HEK293 (cell line): ENCODE measurements at regions not wholly inside any gene's neighbourhood (a gene's known extent, or its start where the extent isn't known, plus 50 kb on each side); places are given as distances from the start of the nearest gene placed in this dataset.
"Not testable (repeated sequence)": the region's sequence is repeated elsewhere in the genome, so short reads cannot be mapped to it uniquely, and the experiment has no call there.

Experiments used
- CTCF ChIA-PET: fragments of 350-600 bp; formaldehyde crosslinking; extraction: SDS; loops from one replicate; lab custom pipeline; 2021; ENCODE audit warnings: antibody characterized with exemption; lab: Yijun Ruan, JAX
- POLR2A ChIA-PET: fragments of 300-600 bp; formaldehyde crosslinking; extraction: SDS; loops from one replicate; lab custom pipeline; 2020; ENCODE audit warnings: antibody characterized with exemption, inconsistent platforms; lab: Yijun Ruan, JAX
- H3K27ac ChIP-seq: fragments of 200-500 bp; sonication (Bioruptor generic); 2 replicates; pipeline ENCODE4 v1.5.1; 2014; ENCODE audit warnings: low read depth, low read length, control low read depth, inconsistent platforms; ENCODE audit errors: extremely low read depth
- H3K36me3 ChIP-seq, 2 experiments: fragments of 200-500 bp in 1 of 2; sonication (Bioruptor generic) in 1 of 2; 1 replicate in 1 of 2; 2 replicates in 1 of 2; pipeline ENCODE4 v1.5.1; 2014 to 2017; ENCODE audit warnings: inconsistent platforms in 2 of 2, low read length in 2 of 2; ENCODE audit not compliant: control insufficient read depth in 2 of 2, insufficient read depth in 1 of 2
- H3K4me1 ChIP-seq: fragments of 200-500 bp; sonication (Bioruptor generic); 2 replicates; pipeline ENCODE4 v1.5.1; 2014; ENCODE audit warnings: mild to moderate bottlenecking, low read length, inconsistent platforms; ENCODE audit not compliant: control insufficient read depth, insufficient read depth
- H3K4me3 ChIP-seq: 2 replicates; pipeline ENCODE4 v1.5.1; 2011; ENCODE audit warnings: low read depth, mild to moderate bottlenecking, control low read depth, low read length, moderate library complexity
- H3K9me3 ChIP-seq: fragments of 200-500 bp; sonication (Bioruptor generic); 2 replicates; pipeline ENCODE4 v1.5.1; 2014; ENCODE audit warnings: low read depth, low read length, inconsistent platforms; ENCODE audit not compliant: control insufficient read depth, insufficient read depth
- CTCF ChIP-seq: fragments of 450-650 bp; formaldehyde crosslinking; IDR thresholded peaks from 2 replicates; pipeline ENCODE4 v1.5.1; 2016; ENCODE audit warnings: missing biosample characterization, missing genetic modification characterization
- SALL2 ChIP-seq: fragments of 450-650 bp; formaldehyde crosslinking; IDR thresholded peaks from 2 replicates; pipeline ENCODE4 v1.5.0; 2017; ENCODE audit warnings: missing biosample characterization, mild to moderate bottlenecking, missing genetic modification characterization, borderline replicate concordance
- SCRT1 ChIP-seq: fragments of 450-650 bp; formaldehyde crosslinking; IDR thresholded peaks from 2 replicates; pipeline ENCODE4 v1.5.1; 2016; ENCODE audit warnings: missing biosample characterization, missing genetic modification characterization, borderline replicate concordance
- SCRT2 ChIP-seq: fragments of 450-650 bp; formaldehyde crosslinking; IDR thresholded peaks from 2 replicates; pipeline ENCODE4 v1.5.1; 2016; ENCODE audit warnings: missing biosample characterization, missing genetic modification characterization
- TCF7L2 ChIP-seq: IDR thresholded peaks from 2 replicates; pipeline ENCODE4 v1.6.1; 2011; ENCODE audit warnings: low read depth, mild to moderate bottlenecking, inconsistent platforms, low read length, moderate library complexity, borderline replicate concordance
- TSHZ1 ChIP-seq: fragments of 450-650 bp; formaldehyde crosslinking; IDR thresholded peaks from 2 replicates; pipeline ENCODE4 v1.5.1; 2016; ENCODE audit warnings: missing biosample characterization, missing genetic modification characterization, borderline replicate concordance
- ZNF148 ChIP-seq: fragments of 450-650 bp; formaldehyde crosslinking; IDR thresholded peaks from 2 replicates; pipeline ENCODE4 v1.5.0; 2017; ENCODE audit warnings: missing biosample characterization, missing genetic modification characterization, borderline replicate concordance
- ZNF561 ChIP-seq: fragments of 450-650 bp; IDR thresholded peaks from 2 replicates; pipeline ENCODE4 v1.5.1; 2018; ENCODE audit warnings: missing biosample characterization, missing genetic modification characterization, borderline replicate concordance

- no peak for TF ChIP-seq TCF7L2
- TF ChIP-seq ZNF561 (tag by site-specific recombination) = no peak
- no peak for TF ChIP-seq ZNF148
- no peak for TF ChIP-seq TSHZ1 (tag by site-specific recombination)
- no peak for TF ChIP-seq SALL2
- TF ChIP-seq, all 188 proteins: peak for 0
Observed at GRCh38 chr4:3945511-3946290, 179.5 kb downstream of the ADRA2C start (continued).

- H3K36me3 ChIP-seq, H3K4me1 ChIP-seq, H3K4me3 ChIP-seq, H3K27ac ChIP-seq, CTCF ChIA-PET, H3K9me3 ChIP-seq, POLR2A ChIA-PET: not testable (repeated sequence)
Observed at GRCh38 chr4:3946553-3946952, 180.4 kb downstream of the ADRA2C start.

GRCh38 chr4:3947761-3948160, 181.6 kb downstream of the ADRA2C start:
- H3K36me3 ChIP-seq, CTCF ChIA-PET, H3K27ac ChIP-seq, H3K4me1 ChIP-seq, H3K4me3 ChIP-seq, H3K9me3 ChIP-seq, POLR2A ChIA-PET: not testable (repeated sequence)

- H3K4me1 ChIP-seq, H3K4me3 ChIP-seq, CTCF ChIA-PET, POLR2A ChIA-PET, H3K9me3 ChIP-seq, H3K27ac ChIP-seq, H3K36me3 ChIP-seq: not testable (repeated sequence)
Observed at GRCh38 chr4:3948210-3948609, 182.0 kb downstream of the ADRA2C start.

- peak; percentile 52; the same call in 1 of the 2 replicates for TF ChIP-seq CTCF (tag by site-specific recombination)
- peak; percentile 67 for TF ChIP-seq SCRT2 (tag by site-specific recombination)
- TF ChIP-seq SCRT1 (tag by site-specific recombination) = 0 out of 2 replicates have a peak, but pooled peaks have one; percentile 32
- TF ChIP-seq, all 188 proteins: peak for 3; not testable (repeated sequence) for 185
- H3K9me3 ChIP-seq, H3K36me3 ChIP-seq, H3K27ac ChIP-seq, POLR2A ChIA-PET, H3K4me3 ChIP-seq, H3K4me1 ChIP-seq: not testable (repeated sequence)
- CTCF ChIA-PET = interaction anchor here (0.7 kb wide), 1 partner anchor 168 kb away, joined by 3 read pairs; no protein-coding TSS in a partner anchor
Observed at GRCh38 chr4:3949916-3950315, 183.7 kb downstream of the ADRA2C start.

GRCh38 chr4:3952443-3953139, 186.4 kb downstream of the ADRA2C start:
- H3K4me1 ChIP-seq, H3K4me3 ChIP-seq, H3K9me3 ChIP-seq, H3K27ac ChIP-seq, H3K36me3 ChIP-seq, POLR2A ChIA-PET: not testable (repeated sequence)
- CTCF ChIA-PET = interaction anchor here (2.3 kb wide), 1 partner anchor 10 kb away, joined by 6 read pairs; no protein-coding TSS in a partner anchor
